WERI-Rb-1 (cell line): ENCODE measurements at regions not wholly inside any gene's neighbourhood (a gene's known extent, or its start where the extent isn't known, plus 50 kb on each side); places are given as distances from the start of the nearest gene placed in this dataset.

Experiments
- DNase-seq: peaks from one replicate; pipeline ENCODE4 v3.0.0-alpha.2; 2020
- H3K27ac ChIP-seq: fragments of 250-450 bp; sonication (Bioruptor Pico); 2 replicates; pipeline ENCODE4 v1.5.1; 2020; ENCODE audit warnings: mild to moderate bottlenecking, moderate library complexity
- H3K27me3 ChIP-seq: fragments of 250-450 bp; sonication (Bioruptor Pico); 2 replicates; pipeline ENCODE4 v1.5.1; 2021; ENCODE audit warnings: mild to moderate bottlenecking, low read depth, moderate library complexity; ENCODE audit not compliant: insufficient read depth, severe bottlenecking
- H3K36me3 ChIP-seq: fragments of 250-450 bp; sonication (Bioruptor Pico); 2 replicates; pipeline ENCODE4 v1.5.1; 2020; ENCODE audit warnings: mild to moderate bottlenecking, moderate library complexity
- H3K4me3 ChIP-seq: 2 replicates; pipeline ENCODE4 v1.5.1; 2011; ENCODE audit warnings: low read depth, mild to moderate bottlenecking, control low read depth, low read length
- H3K9me3 ChIP-seq: fragments of 250-450 bp; sonication (Bioruptor Pico); 2 replicates; pipeline ENCODE4 v1.5.1; 2021; ENCODE audit warnings: mild to moderate bottlenecking, moderate library complexity; ENCODE audit not compliant: severe bottlenecking
- CTCF ChIP-seq: IDR thresholded peaks from 2 replicates; pipeline ENCODE4 v1.5.1; 2011; ENCODE audit warnings: low read depth, mild to moderate bottlenecking, control low read depth, inconsistent platforms, low read length

- TF ChIP-seq CTCF: no peak
- no peaks in the 10 kb centered on the region for H3K9me3 ChIP-seq
- no peak overlapping the region for H3K4me3 ChIP-seq
- DNase-seq: no peak
- H3K27me3 ChIP-seq: peaks cover 3% of the 10 kb centered on the region
- H3K36me3 ChIP-seq: no peaks in the 10 kb centered on the region
- H3K27ac ChIP-seq: no peak overlapping the region
Observed at GRCh38 chr5:8538821-8539220, 669.9 kb downstream of the MTRR start.

- peaks cover 3% of the 10 kb centered on the region for H3K27me3 ChIP-seq
- no peak overlapping the region for H3K4me3 ChIP-seq
- no peaks in the 10 kb centered on the region for H3K9me3 ChIP-seq
- no peak overlapping the region for H3K27ac ChIP-seq
- DNase-seq: no peak
- TF ChIP-seq CTCF: no peak
- no peaks in the 10 kb centered on the region for H3K36me3 ChIP-seq
Observed at GRCh38 chr5:8540317-8540716, 671.4 kb downstream of the MTRR start.

- H3K4me3 ChIP-seq: no peak overlapping the region
- TF ChIP-seq CTCF: no peak
- DNase-seq: no peak
- no peaks in the 10 kb centered on the region for H3K36me3 ChIP-seq
- no peaks in the 10 kb centered on the region for H3K9me3 ChIP-seq
- peaks cover 2% of the 10 kb centered on the region for H3K27me3 ChIP-seq
- no peak overlapping the region for H3K27ac ChIP-seq
Observed at GRCh38 chr5:8550921-8551320, 682.0 kb downstream of the MTRR start.

GRCh38 chr5:8553364-8553763 is 684.4 kb downstream of the MTRR start:
- H3K36me3 ChIP-seq: no peaks in the 10 kb centered on the region
- no peaks in the 10 kb centered on the region for H3K9me3 ChIP-seq
- DNase-seq: no peak
- no peak for TF ChIP-seq CTCF
- peaks cover 2% of the 10 kb centered on the region for H3K27me3 ChIP-seq
- no peak overlapping the region for H3K4me3 ChIP-seq
- no peak overlapping the region for H3K27ac ChIP-seq

GRCh38 chr5:8557728-8558127 is 688.8 kb downstream of the MTRR start:
- H3K9me3 ChIP-seq: no peaks in the 10 kb centered on the region
- no peak for DNase-seq
- H3K27me3 ChIP-seq: peaks cover 10% of the 10 kb centered on the region
- H3K36me3 ChIP-seq: no peaks in the 10 kb centered on the region
- H3K27ac ChIP-seq: no peak overlapping the region
- no peak overlapping the region for H3K4me3 ChIP-seq
- no peak for TF ChIP-seq CTCF

GRCh38 chr5:8560776-8561175 is 691.8 kb downstream of the MTRR start:
- H3K36me3 ChIP-seq: no peaks in the 10 kb centered on the region
- H3K27ac ChIP-seq: no peak overlapping the region
- no peak for DNase-seq
- no peaks in the 10 kb centered on the region for H3K9me3 ChIP-seq
- no peak overlapping the region for H3K4me3 ChIP-seq
- peaks cover 21% of the 10 kb centered on the region for H3K27me3 ChIP-seq
- no peak for TF ChIP-seq CTCF
